Hepatocyte (in vitro differentiated cells): ENCODE measurements at regions not wholly inside any gene's neighbourhood (a gene's known extent, or its start where the extent isn't known, plus 50 kb on each side); places are given as distances from the start of the nearest gene placed in this dataset.

ENCODE experiments used
- DNase-seq: peaks from one replicate; pipeline ENCODE4 v3.0.0-alpha.2; 2016; ENCODE audit warnings: low spot score
- H2AFZ ChIP-seq: fragments of 200-600 bp; sonication (generic); 2 replicates; pipeline ENCODE4 v1.6.0; 2016; ENCODE audit warnings: antibody characterized with exemption, mild to moderate bottlenecking
- H3K27ac ChIP-seq: fragments of 200-600 bp; sonication (generic); 2 replicates; pipeline ENCODE4 v1.5.1; 2016; ENCODE audit warnings: mild to moderate bottlenecking
- H3K27me3 ChIP-seq: fragments of 200-600 bp; sonication (generic); 2 replicates; pipeline ENCODE4 v1.6.1; 2016
- H3K36me3 ChIP-seq: fragments of 200-600 bp; sonication (generic); replicated peaks from 2 replicates; pipeline ENCODE4 v1.5.1; 2016; ENCODE audit warnings: low read depth; ENCODE audit not compliant: insufficient read depth
- H3K4me1 ChIP-seq: fragments of 200-600 bp; sonication (generic); 2 replicates; pipeline ENCODE4 v1.5.1; 2016; ENCODE audit warnings: mild to moderate bottlenecking, moderate library complexity; ENCODE audit not compliant: insufficient read depth
- H3K4me2 ChIP-seq: fragments of 200-600 bp; sonication (generic); 2 replicates; pipeline ENCODE4 v1.6.0; 2016
- H3K4me3 ChIP-seq: fragments of 200-600 bp; sonication (generic); 2 replicates; pipeline ENCODE4 v1.5.1; 2016; ENCODE audit warnings: mild to moderate bottlenecking
- H3K79me2 ChIP-seq: fragments of 200-600 bp; sonication (generic); 2 replicates; pipeline ENCODE4 v1.6.0; 2017; ENCODE audit warnings: mild to moderate bottlenecking
- H3K9me2 ChIP-seq: fragments of 200-600 bp; sonication (generic); replicated peaks from 2 replicates; pipeline ENCODE4 v1.6.0; 2017; ENCODE audit warnings: mild to moderate bottlenecking; ENCODE audit not compliant: insufficient read depth
- H3K9me3 ChIP-seq: fragments of 200-600 bp; sonication (generic); 2 replicates; pipeline ENCODE4 v1.5.1; 2016; ENCODE audit warnings: low read depth, mild to moderate bottlenecking
- H4K20me1 ChIP-seq: fragments of 200-600 bp; sonication (generic); 2 replicates; pipeline ENCODE4 v1.6.0; 2016; ENCODE audit warnings: mild to moderate bottlenecking; ENCODE audit not compliant: insufficient read depth, poor library complexity, severe bottlenecking
- CTCF ChIP-seq: fragments of 200-600 bp; sonication (generic); IDR thresholded peaks from 2 replicates; pipeline ENCODE4 v1.5.1; 2016; ENCODE audit warnings: antibody characterized with exemption, mild to moderate bottlenecking; ENCODE audit not compliant: poor library complexity
- EZH2 ChIP-seq: fragments of 200-600 bp; sonication (generic); IDR thresholded peaks from 2 replicates; pipeline ENCODE4 v1.6.1; 2016; ENCODE audit warnings: antibody characterized with exemption, mild to moderate bottlenecking, borderline replicate concordance
- EZH2phosphoT487 ChIP-seq: fragments of 200-600 bp; sonication (generic); IDR thresholded peaks from one replicate; pipeline ENCODE4 v1.6.1; 2018; ENCODE audit warnings: antibody characterized with exemption, mild to moderate bottlenecking, low read depth, moderate library complexity; ENCODE audit not compliant: unreplicated experiment, severe bottlenecking
- WGBS: methylation state at CpG from one replicate; pipeline ENCODE4 v1.1.6; 2016; ENCODE audit warnings: low lambda C conversion rate; ENCODE audit errors: missing lambda C conversion rate; 5-methylcytosine and 5-hydroxymethylcytosine counted together

GRCh38 chr1:232267092-232267836 is 362.7 kb downstream of the SIPA1L2 start:
- no peak overlapping the region for H3K27ac ChIP-seq
- H3K9me2 ChIP-seq, result no peaks in the 10 kb centered on the region
- H3K9me3 ChIP-seq, result no peaks in the 10 kb centered on the region
- 79% methylated on average over 5 of the region's 5 CpGs for WGBS
- H3K4me3 ChIP-seq, result no peak overlapping the region
- peaks cover 2% of the 10 kb centered on the region for H3K4me1 ChIP-seq
- H2AFZ ChIP-seq, result no peak overlapping the region
- TF ChIP-seq EZH2, result no peak
- no peak for TF ChIP-seq EZH2phosphoT487
- TF ChIP-seq CTCF, result no peak
- H3K36me3 ChIP-seq, result no peaks in the 10 kb centered on the region
- no peaks in the 10 kb centered on the region for H3K27me3 ChIP-seq
- H3K4me2 ChIP-seq, result no peak overlapping the region
- no peaks in the 10 kb centered on the region for H3K79me2 ChIP-seq
- DNase-seq, result no peak
- no peaks in the 10 kb centered on the region for H4K20me1 ChIP-seq

DNA sequence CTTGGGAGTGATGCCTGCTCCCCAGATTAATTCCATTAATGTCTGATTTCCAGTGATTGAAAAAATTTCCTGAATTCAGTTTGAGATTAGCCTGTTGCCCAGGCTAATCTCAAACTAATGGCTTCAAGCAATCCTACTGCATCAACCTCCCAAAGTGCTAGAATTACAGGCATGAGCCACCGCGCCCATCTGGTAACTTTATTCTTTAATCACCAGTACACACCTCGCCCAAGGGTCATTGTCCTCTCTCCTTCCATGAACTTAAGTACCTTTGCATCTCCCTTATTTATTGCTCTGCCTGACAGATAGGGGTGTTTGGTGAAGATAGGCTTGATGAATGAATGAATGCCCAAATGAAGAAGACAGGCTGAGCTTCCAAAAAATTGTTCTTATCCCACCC is 366.5 kb downstream of the SIPA1L2 start:
- no peaks in the 10 kb centered on the region for H3K27me3 ChIP-seq
- no peak overlapping the region for H3K4me2 ChIP-seq
- DNase-seq, result no peak
- WGBS, result 89% methylated on average over 3 of the region's 3 CpGs
- no peaks in the 10 kb centered on the region for H3K36me3 ChIP-seq
- H3K27ac ChIP-seq, result no peak overlapping the region
- no peak overlapping the region for H3K4me3 ChIP-seq
- peaks cover 3% of the 10 kb centered on the region for H3K4me1 ChIP-seq
- no peaks in the 10 kb centered on the region for H3K9me3 ChIP-seq
- no peaks in the 10 kb centered on the region for H3K9me2 ChIP-seq
- H2AFZ ChIP-seq, result no peak overlapping the region
- H4K20me1 ChIP-seq, result no peaks in the 10 kb centered on the region
- H3K79me2 ChIP-seq, result no peaks in the 10 kb centered on the region
- TF ChIP-seq CTCF, result no peak
- no peak for TF ChIP-seq EZH2phosphoT487
- TF ChIP-seq EZH2, result no peak

GRCh38 chr1:232262991-232263390 is 366.9 kb downstream of the SIPA1L2 start:
- Histone ChIP-seq H3K27me3 (no peaks in the 10 kb centered on the region), H3K9me2 (no peaks in the 10 kb centered on the region), H3K27ac (no peak overlapping the region), H3K79me2 (no peaks in the 10 kb centered on the region), H3K4me2 (no peak overlapping the region), H2AFZ (no peak overlapping the region), H4K20me1 (no peaks in the 10 kb centered on the region), H3K4me3 (no peak overlapping the region), H3K36me3 (no peaks in the 10 kb centered on the region), H3K4me1 (peaks cover 3% of the 10 kb centered on the region), H3K9me3 (no peaks in the 10 kb centered on the region)
- no peak for TF ChIP-seq CTCF
- TF ChIP-seq EZH2phosphoT487, result no peak
- TF ChIP-seq EZH2, result no peak
- DNase-seq, result no peak
- 97% methylated on average over 3 of the region's 3 CpGs for WGBS
